A673 (cell line): ENCODE measurements at regions not wholly inside any gene's neighbourhood (a gene's known extent, or its start where the extent isn't known, plus 50 kb on each side); places are given as distances from the start of the nearest gene placed in this dataset.

ENCODE experiments used
- BruUV-seq: library from RNA; stranded (reverse); fragments of 400-500 nt; replicated peaks from 2 replicates; lab custom pipeline; 2021; lab: Mats Ljungman, UMichigan
- CTCF ChIA-PET: fragments of 300-600 bp; sonication (Branson Sonifier 250); formaldehyde crosslinking; loops from one replicate; lab custom pipeline; 2022; ENCODE audit warnings: antibody characterized with exemption; lab: Charles Lee
- POLR2A ChIA-PET: fragments of 300-600 bp; sonication (Branson Sonifier 250); formaldehyde crosslinking; loops from one replicate; lab custom pipeline; 2022; ENCODE audit warnings: antibody characterized with exemption; ENCODE audit not compliant: low non-redundant PET; lab: Charles Lee
- DNase-seq: peaks from one replicate; pipeline ENCODE4 v3.0.0-alpha.2; 2015; ENCODE audit warnings: low spot score
- H3K27ac ChIP-seq: fragments of 200-600 bp; sonication (generic); 2 replicates; pipeline ENCODE4 v1.5.1; 2016; ENCODE audit warnings: mixed run types, low read depth, mild to moderate bottlenecking, mixed read lengths, antibody characterized with exemption, low read length; ENCODE audit not compliant: poor library complexity, severe bottlenecking
- H3K27me3 ChIP-seq: fragments of 200-600 bp; sonication (generic); replicated peaks from 2 replicates; pipeline ENCODE4 v1.6.1; 2017; ENCODE audit warnings: mixed run types, low read depth, mild to moderate bottlenecking, mixed read lengths, antibody characterized with exemption, low read length; ENCODE audit not compliant: insufficient read depth, poor library complexity
- H3K36me3 ChIP-seq: fragments of 200-600 bp; sonication (generic); 2 replicates; pipeline ENCODE4 v1.6.1; 2016; ENCODE audit warnings: mixed run types, mild to moderate bottlenecking, mixed read lengths, antibody characterized with exemption, low read length; ENCODE audit not compliant: insufficient read depth, poor library complexity, severe bottlenecking
- H3K4me1 ChIP-seq: fragments of 200-600 bp; sonication (generic); 2 replicates; pipeline ENCODE4 v1.6.1; 2017; ENCODE audit warnings: mixed run types, mild to moderate bottlenecking, mixed read lengths, antibody characterized with exemption, low read length; ENCODE audit not compliant: insufficient read depth, poor library complexity, severe bottlenecking
- H3K4me3 ChIP-seq: fragments of 200-600 bp; sonication (generic); 2 replicates; pipeline ENCODE4 v1.5.1; 2016; ENCODE audit warnings: low read depth, mixed run types, mild to moderate bottlenecking, mixed read lengths, low read length; ENCODE audit not compliant: poor library complexity, severe bottlenecking
- H3K9me3 ChIP-seq: fragments of 200-600 bp; sonication (generic); 2 replicates; pipeline ENCODE4 v1.6.1; 2016; ENCODE audit warnings: mixed run types, low read depth, mild to moderate bottlenecking, mixed read lengths, antibody characterized with exemption, low read length; ENCODE audit not compliant: poor library complexity, severe bottlenecking
- CTCF ChIP-seq: fragments of 300-800, 200-600 bp; sonication (generic); conservative IDR thresholded peaks from 2 replicates; pipeline ENCODE4 v1.5.1; 2017; ENCODE audit warnings: low read depth, mild to moderate bottlenecking, antibody characterized with exemption, low read length, moderate library complexity, mixed read lengths
- EZH2 ChIP-seq: fragments of 200-600 bp; sonication (generic); IDR thresholded peaks from 2 replicates; pipeline ENCODE4 v1.6.1; 2017; ENCODE audit warnings: borderline replicate concordance, low read depth, mild to moderate bottlenecking, mixed read lengths, antibody characterized with exemption, low read length; ENCODE audit not compliant: poor library complexity, severe bottlenecking
- intact Hi-C: fragments of 100-400 bp; cut with micrococcal nuclease; formaldehyde crosslinking; loops from one replicate; pipeline ENCODE4 v1.10.0; 2022; ENCODE audit not compliant: unreplicated experiment

GRCh38 chr4:122313006-122313646 is 65.7 kb upstream of the ADAD1 start:
- ChIA-PET POLR2A (no interaction called here), CTCF (no interaction called here)
- intact Hi-C loops, result no loop called here
- Histone ChIP-seq H3K4me3 (no peak overlapping the region), H3K27ac (no peak overlapping the region), H3K9me3 (no peaks in the 10 kb centered on the region), H3K27me3 (no peaks in the 10 kb centered on the region), H3K36me3 (no peaks in the 10 kb centered on the region), H3K4me1 (no peaks in the 10 kb centered on the region)
- no TSS peak for BruUV-seq
- no peak for DNase-seq
- TF ChIP-seq EZH2, result no peak
- TF ChIP-seq CTCF, result no peak

- Histone ChIP-seq H3K4me3 (no peak overlapping the region), H3K36me3 (peaks cover 4% of the 10 kb centered on the region), H3K4me1 (no peaks in the 10 kb centered on the region), H3K27ac (no peak overlapping the region), H3K9me3 (no peaks in the 10 kb centered on the region), H3K27me3 (no peaks in the 10 kb centered on the region)
- no TSS peak for BruUV-seq
- POLR2A ChIA-PET, result no interaction called here
- TF ChIP-seq CTCF, result no peak
- no peak for TF ChIP-seq EZH2
- CTCF ChIA-PET, result no interaction called here
- intact Hi-C loops, result no loop called here
- no peak for DNase-seq
These were observed 51.9 kb upstream of the ADAD1 start for GRCh38 chr4:122326908-122327307.

- no TSS peak for BruUV-seq
- no peaks in the 10 kb centered on the region for H3K27me3 ChIP-seq
- H3K9me3 ChIP-seq, result no peaks in the 10 kb centered on the region
- ChIA-PET POLR2A (no interaction called here), CTCF (no interaction called here)
- DNase-seq, result no peak
- H3K4me3 ChIP-seq, result no peak overlapping the region
- TF ChIP-seq EZH2 (no peak), CTCF (no peak)
- intact Hi-C loops, result no loop called here
- H3K27ac ChIP-seq, result no peak overlapping the region
- H3K4me1 ChIP-seq, result no peaks in the 10 kb centered on the region
- H3K36me3 ChIP-seq, result peaks cover 4% of the 10 kb centered on the region
These were observed 49.9 kb upstream of the ADAD1 start for GRCh38 chr4:122328893-122329292.
